HG03095 (cell line): ENCODE measurements at regions not wholly inside any gene's neighbourhood (a gene's known extent, or its start where the extent isn't known, plus 50 kb on each side); places are given as distances from the start of the nearest gene placed in this dataset.

Experiments used
- ATAC-seq: cut with Tn5 transposase; IDR thresholded peaks from one replicate; pipeline ENCODE4 v1.9.1; 2021; ENCODE audit warnings: moderate library complexity; ENCODE audit not compliant: unreplicated experiment

GRCh38 chr2:117763804-117764203 lies 50.7 kb upstream of the DDX18 start:
- no peak for ATAC-seq
